AML-193 (cell line): ENCODE measurements at regions not wholly inside any gene's neighbourhood (a gene's known extent, or its start where the extent isn't known, plus 50 kb on each side); places are given as distances from the start of the nearest gene placed in this dataset.

Source experiments
- DNase-seq, 2 experiments: peaks; one replicate each; lab custom pipeline; 2025; lab: John Stamatoyannopoulos, UW

- no peak for DNase-seq
These were observed 702.8 kb downstream of the KCNJ2 start for GRCh38 chr17:70872103-70872502.

GRCh38 chr17:70875729-70876310 is 706.5 kb downstream of the KCNJ2 start:
- DNase-seq, result no peak

DNA sequence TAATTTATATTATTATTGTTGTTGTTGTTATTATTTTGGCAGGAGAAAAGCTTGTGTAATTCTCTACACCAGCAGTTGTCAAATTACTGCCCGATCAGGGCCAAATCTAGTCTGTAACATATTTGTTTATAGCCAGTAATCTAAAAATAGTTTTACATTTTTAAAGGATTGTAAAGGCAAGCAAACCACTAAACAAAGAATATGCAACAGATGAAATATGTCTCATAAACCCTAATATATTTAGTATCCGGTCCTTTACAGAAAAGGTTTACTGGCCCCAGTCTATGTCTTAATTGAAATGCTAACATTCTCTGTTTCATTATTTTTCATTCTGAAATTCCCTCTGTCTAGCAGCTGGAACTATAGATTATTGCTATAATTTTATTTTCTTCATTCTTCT is 709.5 kb downstream of the KCNJ2 start:
- DNase-seq, result no peak

- no peak for DNase-seq
These were observed 710.1 kb downstream of the KCNJ2 start for GRCh38 chr17:70879401-70879800.

- no peak for DNase-seq
These were observed 711.8 kb downstream of the KCNJ2 start for GRCh38 chr17:70881093-70881492.

- no peak for DNase-seq
These were observed 713.2 kb downstream of the KCNJ2 start for GRCh38 chr17:70882504-70882903.

DNA sequence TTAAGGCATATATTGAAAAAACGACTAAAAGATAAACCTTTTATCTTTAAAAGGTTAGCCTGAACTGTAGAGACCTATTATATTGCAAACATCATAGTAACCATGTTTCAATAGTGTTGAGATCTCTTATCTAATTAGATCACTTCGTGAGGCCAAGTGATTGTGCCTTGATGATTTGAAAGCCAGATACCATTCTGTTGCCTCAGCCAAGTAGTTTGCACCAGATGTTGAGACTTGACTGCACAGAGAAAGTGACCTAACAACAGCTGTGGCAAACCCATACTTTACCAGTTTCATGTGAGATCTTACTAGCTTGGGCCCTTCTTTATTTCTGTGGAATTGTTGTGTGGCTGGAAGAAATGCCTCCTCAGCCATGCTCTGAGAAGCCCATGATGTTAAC is 717.3 kb downstream of the KCNJ2 start:
- DNase-seq, result no peak

GRCh38 chr17:70888324-70888723 is 719.0 kb downstream of the KCNJ2 start:
- no peak for DNase-seq

- no peak for DNase-seq
These were observed 722.0 kb downstream of the KCNJ2 start for GRCh38 chr17:70891306-70891705.

GRCh38 chr17:70892527-70892926 is 723.2 kb downstream of the KCNJ2 start:
- DNase-seq, result no peak

- DNase-seq, result no peak
These were observed 727.5 kb downstream of the KCNJ2 start for GRCh38 chr17:70896843-70897242.

DNA sequence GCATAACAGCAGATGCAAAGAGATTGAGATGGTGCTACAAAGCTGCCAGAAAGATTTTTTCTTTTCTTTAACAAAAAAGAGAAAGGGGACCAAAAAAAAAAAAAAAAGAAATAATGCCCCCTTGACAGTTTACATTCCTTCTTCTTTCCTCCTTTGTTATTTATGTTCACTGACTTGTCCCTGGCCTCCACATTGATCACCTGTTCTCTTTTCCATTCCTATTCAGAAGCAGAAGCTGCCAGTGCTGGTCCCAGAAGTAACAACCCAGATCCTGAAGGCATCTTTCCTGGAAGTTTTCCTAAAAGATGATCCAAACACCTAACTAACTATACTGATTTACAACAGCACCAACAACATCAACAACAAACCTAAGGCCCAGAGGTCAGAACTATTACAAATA is 728.1 kb downstream of the KCNJ2 start:
- no peak for DNase-seq

DNA sequence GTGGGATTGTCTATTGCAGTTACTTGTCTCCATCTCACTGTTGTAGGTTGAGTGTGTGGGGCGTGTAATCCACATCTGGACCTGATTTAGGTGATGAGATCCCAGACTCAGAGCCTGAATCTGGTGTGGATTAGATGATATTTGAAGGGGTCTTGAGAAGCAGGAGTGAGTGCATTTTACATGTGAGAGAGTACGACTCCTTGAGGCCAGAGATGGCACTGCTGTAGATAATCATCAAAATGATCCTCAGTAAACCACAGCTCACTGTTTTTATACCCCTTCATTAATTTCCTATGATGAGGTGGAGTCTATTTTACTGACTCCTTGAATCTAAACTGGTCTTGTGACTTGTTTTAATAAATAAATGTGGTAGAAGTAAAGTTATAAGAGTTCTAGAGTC is 732.5 kb downstream of the KCNJ2 start:
- no peak for DNase-seq

- no peak for DNase-seq
These were observed 736.5 kb downstream of the KCNJ2 start for GRCh38 chr17:70905796-70906195.

GRCh38 chr17:70906808-70907207 is 737.5 kb downstream of the KCNJ2 start:
- DNase-seq, result no peak

DNA sequence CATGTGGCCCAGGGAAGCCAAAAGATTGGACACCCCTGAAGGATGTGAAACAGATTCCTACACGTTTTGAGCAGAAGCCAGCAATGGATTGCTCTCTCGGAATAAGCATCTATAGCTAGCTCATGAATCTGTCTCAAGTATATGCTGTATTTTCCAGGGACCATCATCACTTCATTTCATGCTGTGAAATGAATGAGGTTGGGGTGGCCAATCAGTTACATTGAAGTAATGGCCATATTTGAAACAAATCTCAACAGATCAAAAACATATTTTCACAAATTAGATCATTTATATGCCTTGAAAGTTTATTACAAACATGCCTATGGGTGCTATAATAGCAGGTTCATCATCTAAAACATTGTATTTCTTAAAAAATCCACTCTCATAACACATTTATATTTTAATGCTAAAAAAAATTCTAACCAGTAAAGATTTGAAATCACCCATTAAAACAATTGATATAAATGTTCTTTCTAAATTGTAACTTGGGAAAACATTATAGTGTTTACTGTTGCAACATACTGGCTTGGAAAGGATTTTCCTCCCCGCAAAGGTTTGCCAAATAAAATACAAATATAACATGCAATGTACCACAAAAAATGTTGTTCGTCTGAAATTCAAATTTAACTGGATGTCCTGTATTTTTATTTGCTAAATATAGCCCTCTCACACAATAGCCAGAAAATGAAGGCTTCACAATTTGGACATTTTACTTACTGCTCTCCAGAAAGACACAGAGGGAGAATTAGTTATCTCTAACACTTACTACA is 743.6 kb downstream of the KCNJ2 start:
- DNase-seq, result no peak

DNA sequence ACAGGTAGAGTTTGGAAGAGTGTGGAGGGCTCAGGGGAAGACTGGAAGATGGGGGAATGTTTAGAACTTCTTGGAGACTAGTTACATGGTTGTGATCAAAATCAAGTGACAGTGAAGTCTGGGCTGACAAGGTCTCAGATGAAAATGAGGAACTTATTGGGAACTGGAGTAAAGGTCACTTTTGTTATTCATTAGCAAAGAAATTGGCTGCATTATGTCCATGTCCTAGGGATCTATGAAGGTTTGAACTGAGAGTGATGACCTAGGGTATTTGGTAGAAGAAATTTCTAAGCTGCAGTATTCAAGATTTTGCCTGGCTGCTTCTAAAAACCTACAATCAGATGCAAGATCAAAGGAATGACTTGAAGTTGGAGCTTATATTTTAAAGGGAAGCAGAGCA is 747.1 kb downstream of the KCNJ2 start:
- DNase-seq, result no peak

DNA sequence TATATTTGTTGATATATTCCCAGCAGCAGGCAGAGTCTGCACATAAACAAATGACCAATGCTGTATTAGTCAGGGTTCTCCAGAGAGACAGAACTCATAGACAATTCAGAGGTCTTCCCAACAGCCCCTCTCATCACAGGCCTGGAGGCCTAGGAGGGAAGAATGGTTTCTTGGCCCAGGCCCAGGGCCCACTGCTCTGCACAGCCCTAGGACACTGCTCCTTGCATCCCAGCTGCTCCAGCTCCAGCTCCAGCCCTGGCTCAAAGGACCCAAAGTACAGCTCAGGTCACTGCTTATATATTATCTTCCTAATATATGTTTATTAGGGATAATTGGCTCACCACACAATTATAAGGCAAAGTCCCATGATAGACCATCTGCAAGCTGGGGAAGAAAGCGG is 749.9 kb downstream of the KCNJ2 start:
- no peak for DNase-seq

- DNase-seq, result no peak
These were observed 751.1 kb downstream of the KCNJ2 start for GRCh38 chr17:70920416-70920815.

DNA sequence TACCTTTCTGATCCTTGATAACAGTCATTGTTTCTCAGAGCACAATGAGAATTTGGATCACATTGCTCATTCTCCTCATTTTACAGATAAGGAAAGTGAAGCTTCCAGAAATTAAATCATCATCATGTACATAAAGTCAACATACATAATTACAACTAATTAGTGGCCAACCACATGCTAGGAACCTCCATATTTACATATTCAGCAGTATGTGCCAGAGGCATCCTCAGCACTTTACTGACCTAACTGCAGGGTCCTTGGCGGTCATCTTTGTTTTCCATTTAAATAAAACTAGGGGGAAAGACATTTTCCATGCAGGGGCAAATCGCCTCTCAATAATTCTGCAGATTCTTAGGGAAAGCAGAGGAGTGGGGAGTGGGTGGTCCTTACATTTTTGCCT is 752.9 kb downstream of the KCNJ2 start:
- DNase-seq, result no peak

GRCh38 chr17:70924776-70925175 is 755.4 kb downstream of the KCNJ2 start:
- DNase-seq, result no peak

GRCh38 chr17:70929226-70929625 is 759.9 kb downstream of the KCNJ2 start:
- DNase-seq, result no peak

GRCh38 chr17:70934231-70934630 is 764.9 kb downstream of the KCNJ2 start:
- no peak for DNase-seq

GRCh38 chr17:70934835-70935234 is 765.5 kb downstream of the KCNJ2 start:
- DNase-seq, result no peak
